Small intestine (tissue), 7 donors: ENCODE measurements at regions not wholly inside any gene's neighbourhood (a gene's known extent, or its start where the extent isn't known, plus 50 kb on each side); places are given as distances from the start of the nearest gene placed in this dataset.

Experiments used
- DNase-seq, 2 donors: peaks; one replicate each; pipeline versions ENCODE4 v3.0.0 to v3.0.0-alpha.2; 2013
- FAIRE-seq: peaks from 2 replicates; lab custom pipeline; 2012; peaks lifted over from hg19 to GRCh38; lab: Jason Lieb, UNC
- H3K27ac ChIP-seq, 3 donors: one replicate each; pipeline ENCODE4 v1.5.1; 2013; ENCODE audit warnings: low read length in 2 of 3, mild to moderate bottlenecking in 2 of 3, control low read depth in 1 of 3, inconsistent platforms in 1 of 3, low read depth in 1 of 3, moderate library complexity in 1 of 3
- H3K27me3 ChIP-seq, 3 donors: one replicate each; pipeline ENCODE4 v1.6.1; 2013; ENCODE audit warnings: low read length in 3 of 3, inconsistent platforms in 1 of 3; ENCODE audit not compliant: control insufficient read depth in 3 of 3, insufficient read depth in 3 of 3
- H3K36me3 ChIP-seq, 3 donors: one replicate each; pipeline ENCODE4 v1.6.1; 2013; ENCODE audit warnings: low read length in 3 of 3, inconsistent platforms in 1 of 3, low read depth in 1 of 3, mild to moderate bottlenecking in 1 of 3, moderate library complexity in 1 of 3; ENCODE audit not compliant: control insufficient read depth in 3 of 3, insufficient read depth in 2 of 3
- H3K4me1 ChIP-seq, 3 donors: one replicate each; pipeline ENCODE4 v1.6.1; 2013; ENCODE audit warnings: low read length in 2 of 3, inconsistent platforms in 1 of 3, low read depth in 1 of 3, mild to moderate bottlenecking in 1 of 3, moderate library complexity in 1 of 3; ENCODE audit not compliant: control insufficient read depth in 3 of 3, insufficient read depth in 2 of 3
- H3K4me3 ChIP-seq, 3 donors: one replicate each; pipeline ENCODE4 v1.5.1; 2013; ENCODE audit warnings: low read length in 3 of 3, control low read depth in 1 of 3, inconsistent platforms in 1 of 3, low read depth in 1 of 3, mild to moderate bottlenecking in 1 of 3, moderate library complexity in 1 of 3
- H3K9me3 ChIP-seq, 2 donors: one replicate each; pipeline ENCODE4 v1.6.1; 2013; ENCODE audit warnings: low read depth in 1 of 2, low read length in 1 of 2; ENCODE audit not compliant: control insufficient read depth in 2 of 2, insufficient read depth in 1 of 2
- WGBS, 3 donors: extraction: QIAGEN DNeasy Blood & Tissue Kit; methylation state at CpG; one replicate each; pipeline ENCODE4 v1.1.7; 2013; 5-methylcytosine and 5-hydroxymethylcytosine counted together
- donor health status: healthy with polysubstance abuse.
- donor health status: control.
- donor health status: control.
- donor health status: Bipolar disorder and iron deficiency.
- donor health status: healthy.

DNA sequence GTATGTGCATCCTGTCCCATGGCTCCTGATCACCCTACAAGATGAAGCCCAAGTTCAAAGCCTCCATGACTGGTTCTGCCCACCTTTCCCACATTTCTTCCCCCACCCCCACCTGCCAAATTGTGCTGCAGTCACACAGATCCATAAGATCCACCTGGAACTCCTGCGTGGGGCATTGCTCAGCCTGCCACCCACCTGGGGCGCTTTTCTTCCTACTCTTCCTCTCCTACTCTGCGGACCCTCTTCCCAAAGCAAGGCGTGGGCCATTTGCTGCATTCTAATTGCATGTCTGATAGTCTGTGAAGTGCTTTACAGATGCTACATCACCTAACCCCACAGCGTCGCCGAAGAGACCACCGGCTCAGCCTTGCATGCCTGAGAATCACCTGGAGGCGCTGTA is 402.4 kb upstream of the ID2 start:
- Histone ChIP-seq H3K4me3 (no peak overlapping the region), H3K36me3 (no peaks in the 10 kb centered on the region), H3K4me1 (peaks cover 0 to 17% (median 0%) of the 10 kb centered on the region in 3 donors), H3K27ac (no peak overlapping the region), H3K9me3 (no peaks in the 10 kb centered on the region), H3K27me3 (no peaks in the 10 kb centered on the region)
- FAIRE-seq (no peak), DNase-seq (no peak)
- 91 to 97% (median 95%) methylated on average over 9 of the region's 9 CpGs for WGBS, 3 donors

DNA sequence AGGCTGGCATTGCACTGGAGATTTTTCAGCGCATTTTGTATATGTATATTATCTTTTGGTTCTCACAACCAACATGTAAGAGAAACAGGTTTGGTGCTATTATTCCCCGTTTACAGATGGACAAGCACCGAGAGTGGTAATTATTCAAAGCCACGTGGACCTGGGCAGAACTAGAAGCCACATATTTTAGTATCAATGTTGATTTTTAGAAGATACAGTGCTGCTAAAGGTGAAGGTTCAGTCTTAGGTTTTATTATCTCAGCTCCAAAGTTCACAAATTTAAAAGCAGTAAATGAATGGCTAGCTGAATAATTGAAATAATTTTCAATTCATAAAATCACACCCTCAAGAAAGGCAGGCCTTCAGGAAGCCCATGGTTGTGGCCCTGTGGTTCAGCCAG is 400.6 kb upstream of the ID2 start:
- WGBS, 3 donors = 21 to 66% (median 44%) methylated on average over 4 of the region's 4 CpGs
- peaks cover 0 to 17% (median 0%) of the 10 kb centered on the region in 3 donors for H3K4me1 ChIP-seq
- H3K9me3 ChIP-seq = no peaks in the 10 kb centered on the region
- H3K27ac ChIP-seq = peak overlapping the region in 1 of 3 donors; percentile 71
- no peaks in the 10 kb centered on the region for H3K36me3 ChIP-seq
- DNase-seq (peak in 1 of 2 donors; percentile 55), FAIRE-seq (no peak)
- H3K27me3 ChIP-seq = no peaks in the 10 kb centered on the region
- no peak overlapping the region for H3K4me3 ChIP-seq

DNA sequence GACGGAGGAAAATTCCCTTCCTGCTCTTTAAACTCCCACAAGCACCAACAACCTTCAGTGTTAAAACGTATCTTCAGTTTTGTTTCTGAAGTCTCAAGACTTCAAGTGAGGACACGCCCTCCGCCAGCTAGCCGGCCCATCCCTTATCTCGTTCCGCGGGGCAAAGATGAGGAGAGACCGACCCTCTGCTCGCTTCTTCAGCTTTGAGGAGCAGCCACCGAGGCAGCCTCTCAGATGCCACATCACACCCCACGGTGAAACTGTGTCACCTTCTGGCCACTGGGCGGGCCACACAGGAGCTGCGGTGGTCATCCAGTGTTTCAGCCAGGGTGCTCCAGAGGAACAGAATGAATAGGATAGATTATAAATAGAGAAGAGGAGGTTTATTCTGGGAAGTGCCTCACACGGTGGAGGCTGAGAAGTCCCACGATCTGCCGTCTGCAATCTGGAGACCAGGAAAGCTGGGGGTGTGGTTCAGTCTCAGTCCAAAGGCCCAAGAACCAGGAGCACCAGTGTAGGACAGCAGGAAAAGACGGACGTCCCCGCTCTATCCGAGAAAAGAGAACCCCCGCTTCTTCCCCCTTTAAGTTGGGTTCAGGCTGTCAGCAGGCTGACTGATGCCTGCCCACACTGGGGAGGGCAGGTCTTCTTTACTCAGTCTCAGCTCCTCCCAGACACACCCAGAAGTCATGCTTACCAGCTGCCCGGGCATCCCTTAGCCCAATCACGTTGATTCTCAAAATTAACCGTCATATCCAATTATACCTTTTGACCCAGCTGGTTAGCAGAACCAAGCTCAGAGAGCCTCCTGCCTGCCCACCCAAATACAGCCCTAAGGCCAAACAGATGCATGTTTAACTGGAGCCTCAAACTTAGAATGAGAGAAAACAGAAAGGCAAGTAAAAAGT is 399.7 kb upstream of the ID2 start:
- no peaks in the 10 kb centered on the region for H3K36me3 ChIP-seq
- H3K27ac ChIP-seq = peak overlapping the region in 1 of 3 donors; percentile 71
- H3K4me1 ChIP-seq = peaks cover 0 to 17% (median 0%) of the 10 kb centered on the region in 3 donors
- FAIRE-seq (no peak), DNase-seq (peak; percentile 53 to 64)
- 32 to 68% (median 58%) methylated on average over 25 of the region's 25 CpGs for WGBS, 3 donors
- H3K27me3 ChIP-seq = no peaks in the 10 kb centered on the region
- H3K9me3 ChIP-seq = no peaks in the 10 kb centered on the region
- peak overlapping the region in 1 of 3 donors; percentile 1 for H3K4me3 ChIP-seq

DNA sequence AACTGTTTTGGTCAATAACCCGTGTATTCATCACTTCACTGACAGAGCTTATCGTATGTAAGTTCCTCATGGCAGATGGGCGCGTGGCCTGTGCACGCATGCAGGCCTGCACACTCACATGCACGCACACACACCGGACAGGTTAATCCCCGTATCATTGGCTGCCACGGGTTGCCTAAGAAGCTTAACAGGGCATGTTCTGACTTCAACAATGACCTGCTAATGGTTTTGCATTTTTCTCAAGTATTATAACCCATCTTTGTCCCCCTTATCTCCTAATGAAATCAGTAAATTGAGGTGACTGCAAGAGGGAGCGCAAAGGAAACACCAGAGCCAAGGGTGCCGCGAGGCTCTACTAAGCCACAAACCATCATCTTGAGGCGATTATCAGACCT is 399.0 kb upstream of the ID2 start:
- peaks cover 0 to 21% (median 0%) of the 10 kb centered on the region in 3 donors for H3K4me1 ChIP-seq
- no peak overlapping the region for H3K27ac ChIP-seq
- FAIRE-seq (no peak), DNase-seq (peak in 1 of 2 donors; percentile 27)
- H3K36me3 ChIP-seq = no peaks in the 10 kb centered on the region
- 82 to 90% (median 89%) methylated on average over 13 of the region's 13 CpGs for WGBS, 3 donors
- no peak overlapping the region for H3K4me3 ChIP-seq
- H3K9me3 ChIP-seq = no peaks in the 10 kb centered on the region
- no peaks in the 10 kb centered on the region for H3K27me3 ChIP-seq

DNA sequence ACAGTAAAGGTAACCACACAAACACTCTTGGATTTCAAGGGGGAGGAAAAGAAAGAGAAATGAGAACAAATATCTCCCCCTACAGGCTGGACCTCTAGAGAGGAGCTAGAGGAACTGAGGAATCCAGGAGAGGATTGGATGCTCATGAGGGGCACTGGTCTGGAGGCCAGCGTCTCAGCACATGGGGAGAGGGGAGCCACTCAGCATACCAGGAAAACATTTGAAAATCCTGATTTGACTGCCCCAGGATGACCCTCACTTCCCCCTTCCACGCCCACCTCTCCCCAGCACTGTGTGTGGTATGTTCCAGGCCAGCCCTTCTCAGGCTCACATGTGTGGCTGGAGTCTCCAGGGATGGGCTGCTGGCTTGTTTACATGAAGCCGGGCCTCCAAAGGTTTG is 396.8 kb upstream of the ID2 start:
- no peak for FAIRE-seq
- peaks cover 0 to 24% (median 0%) of the 10 kb centered on the region in 3 donors for H3K4me1 ChIP-seq
- no peak overlapping the region for H3K4me3 ChIP-seq
- DNase-seq = no peak
- 65 to 84% (median 69%) methylated on average over 3 of the region's 3 CpGs for WGBS, 3 donors
- no peak overlapping the region for H3K27ac ChIP-seq
- H3K9me3 ChIP-seq = no peaks in the 10 kb centered on the region
- no peaks in the 10 kb centered on the region for H3K36me3 ChIP-seq
- no peaks in the 10 kb centered on the region for H3K27me3 ChIP-seq

DNA sequence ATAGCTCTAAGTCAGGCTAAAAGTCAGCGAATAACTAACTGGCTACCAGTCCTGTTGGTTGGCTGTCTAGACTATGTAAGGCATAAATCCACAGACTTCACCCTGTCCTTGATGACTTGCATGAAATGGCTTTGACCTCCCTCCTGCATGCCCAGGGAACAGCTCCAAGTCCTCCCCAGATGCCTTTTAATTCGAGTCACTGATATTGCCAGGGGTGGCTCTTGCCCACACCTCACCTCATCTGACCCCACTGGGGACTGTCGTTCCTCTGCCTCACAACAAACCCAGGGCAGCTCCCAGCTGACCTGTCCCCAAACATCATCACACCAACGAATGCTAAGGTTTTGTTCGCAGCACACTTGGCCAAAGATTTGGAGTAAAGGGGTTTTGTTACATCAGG is 396.0 kb upstream of the ID2 start:
- no peak for DNase-seq
- no peaks in the 10 kb centered on the region for H3K27me3 ChIP-seq
- H3K4me3 ChIP-seq = no peak overlapping the region
- no peaks in the 10 kb centered on the region for H3K9me3 ChIP-seq
- H3K36me3 ChIP-seq = no peaks in the 10 kb centered on the region
- WGBS, 3 donors = 87 to 95% (median 91%) methylated on average over 5 of the region's 5 CpGs
- no peak overlapping the region for H3K27ac ChIP-seq
- no peak for FAIRE-seq
- H3K4me1 ChIP-seq = peaks cover 0 to 24% (median 0%) of the 10 kb centered on the region in 3 donors

DNA sequence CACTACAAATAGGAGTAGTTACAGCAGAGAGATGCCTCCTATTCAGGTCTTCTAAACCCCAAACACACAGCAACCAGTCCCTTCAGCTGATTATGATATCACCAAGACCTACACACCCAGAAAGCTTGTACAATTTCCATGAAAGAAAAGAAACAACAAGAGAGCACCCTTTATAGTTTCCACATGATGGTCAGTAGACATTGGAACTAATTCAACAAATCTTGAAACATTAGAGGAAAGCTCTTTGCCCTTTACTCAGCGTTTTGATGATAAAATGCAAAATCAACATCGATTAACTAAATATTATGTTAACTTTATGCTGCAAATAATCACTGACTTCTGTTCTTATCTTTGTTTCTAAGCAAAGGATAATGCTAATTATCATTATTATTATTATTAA is 393.6 kb upstream of the ID2 start:
- H3K4me1 ChIP-seq = peaks cover 0 to 7% (median 0%) of the 10 kb centered on the region in 3 donors
- H3K27ac ChIP-seq = peak overlapping the region in 1 of 3 donors; percentile 45
- DNase-seq (peak in 1 of 2 donors; percentile 35), FAIRE-seq (no peak)
- H3K9me3 ChIP-seq = peaks cover 0 to 4% of the 10 kb centered on the region in 2 donors
- 15 to 55% (median 44%) methylated on average over 2 of the region's 2 CpGs for WGBS, 3 donors
- H3K4me3 ChIP-seq = no peak overlapping the region
- no peaks in the 10 kb centered on the region for H3K36me3 ChIP-seq
- H3K27me3 ChIP-seq = no peaks in the 10 kb centered on the region

DNA sequence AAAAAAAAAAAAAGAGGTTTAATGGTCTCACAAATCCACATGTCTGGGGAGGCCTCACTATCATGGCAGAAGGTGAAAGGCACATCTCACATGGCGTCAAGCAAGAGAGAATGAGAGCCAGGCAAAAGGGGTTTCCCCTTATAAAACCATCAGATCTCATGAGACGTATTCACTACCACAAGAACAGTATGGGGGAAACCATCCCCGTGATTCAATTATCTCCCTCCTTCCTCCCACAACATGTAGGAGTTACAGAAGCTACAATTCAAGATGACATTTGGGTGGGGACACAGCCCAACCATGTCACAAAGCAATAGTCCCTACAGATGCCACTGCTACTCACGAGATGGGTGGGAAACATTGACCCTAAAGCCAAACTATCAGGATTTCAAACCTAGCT is 392.7 kb upstream of the ID2 start:
- WGBS, 3 donors = 82 to 94% (median 86%) methylated on average over 4 of the region's 4 CpGs

More for the DNA sequence above, 392.7 kb upstream of the ID2 start:
- H3K27ac ChIP-seq = no peak overlapping the region
- FAIRE-seq (no peak), DNase-seq (no peak)
- peaks cover 0 to 7% (median 0%) of the 10 kb centered on the region in 3 donors for H3K4me1 ChIP-seq
- H3K36me3 ChIP-seq = no peaks in the 10 kb centered on the region
- no peak overlapping the region for H3K4me3 ChIP-seq
- H3K27me3 ChIP-seq = no peaks in the 10 kb centered on the region
- peaks cover 0 to 5% of the 10 kb centered on the region in 2 donors for H3K9me3 ChIP-seq
